Panc1 (cell line): ENCODE measurements at regions not wholly inside any gene's neighbourhood (a gene's known extent, or its start where the extent isn't known, plus 50 kb on each side); places are given as distances from the start of the nearest gene placed in this dataset.

Source experiments
- ATAC-seq: fragments of 200-7000 bp; cut with Tn5 transposase; 2 replicates; pipeline ENCODE4 v1.9.1; 2020; ENCODE audit warnings: mild to moderate bottlenecking, moderate library complexity
- BruUV-seq: library from RNA; stranded (reverse); fragments of 400-500 nt; replicated peaks from 2 replicates; lab custom pipeline; 2021; lab: Mats Ljungman, UMichigan
- CTCF ChIA-PET: fragments of 300-600 bp; sonication (Branson Sonifier 250); formaldehyde crosslinking; loops from one replicate; lab custom pipeline; 2022; ENCODE audit warnings: antibody characterized with exemption; lab: Charles Lee
- POLR2A ChIA-PET: fragments of 300-600 bp; sonication (Branson Sonifier 250); formaldehyde crosslinking; loops from one replicate; lab custom pipeline; 2022; ENCODE audit warnings: antibody characterized with exemption; lab: Charles Lee
- DNase-seq: peaks from one replicate; pipeline ENCODE4 v3.0.0-alpha.2; 2010; ENCODE audit warnings: low read depth, low spot score
- H3K27ac ChIP-seq: 2 replicates; pipeline ENCODE4 v1.5.1; 2011; ENCODE audit warnings: mild to moderate bottlenecking, low read length, inconsistent platforms
- H3K27me3 ChIP-seq: fragments of 200-500 bp; sonication (Bioruptor generic); 2 replicates; pipeline ENCODE4 v1.6.0; 2014; ENCODE audit warnings: low read length, inconsistent platforms; ENCODE audit not compliant: control insufficient read depth, insufficient read depth
- H3K36me3 ChIP-seq: fragments of 200-500 bp; sonication (Bioruptor generic); 2 replicates; pipeline ENCODE4 v1.5.1; 2014; ENCODE audit warnings: inconsistent platforms, mild to moderate bottlenecking, low read length, moderate library complexity; ENCODE audit not compliant: control insufficient read depth, insufficient read depth
- H3K4me1 ChIP-seq: 2 replicates; pipeline ENCODE4 v1.5.1; 2011; ENCODE audit warnings: inconsistent platforms, mild to moderate bottlenecking, low read length, moderate library complexity; ENCODE audit not compliant: control insufficient read depth, insufficient read depth
- H3K4me3 ChIP-seq, 2 experiments: 2 replicates each; pipeline ENCODE4 v1.5.1; 2011 to 2012; ENCODE audit warnings: low read depth in 2 of 2, low read length in 2 of 2, mild to moderate bottlenecking in 2 of 2, inconsistent platforms in 1 of 2, moderate library complexity in 1 of 2
- H3K9me3 ChIP-seq: fragments of 200-500 bp; sonication (Bioruptor generic); 2 replicates; pipeline ENCODE4 v1.5.1; 2014; ENCODE audit warnings: low read depth, mild to moderate bottlenecking, inconsistent platforms, low read length, moderate library complexity; ENCODE audit not compliant: control insufficient read depth, insufficient read depth
- POLR2AphosphoS5 ChIP-seq: IDR thresholded peaks from 2 replicates; pipeline ENCODE4 v1.6.1; 2012; ENCODE audit warnings: mild to moderate bottlenecking, low read depth, low read length, moderate library complexity
- SIN3A ChIP-seq: IDR thresholded peaks from 2 replicates; pipeline ENCODE4 v1.6.1; 2012; ENCODE audit warnings: low read depth, mild to moderate bottlenecking, low read length, moderate library complexity, borderline replicate concordance; ENCODE audit not compliant: insufficient read depth
- TCF7L2 ChIP-seq: IDR thresholded peaks from 2 replicates; pipeline ENCODE4 v1.6.1; 2011; ENCODE audit warnings: mild to moderate bottlenecking, low read depth, low read length, inconsistent platforms
- in situ Hi-C: cut with HindIII; loops from 2 replicates; pipeline ENCODE4 v1.10.0; 2016; ENCODE audit warnings: low sequenced_read_pairs, low pct_unique_long_range_greater_than_20kb
- intact Hi-C: fragments of 100-400 bp; cut with micrococcal nuclease; formaldehyde crosslinking; loops from one replicate; pipeline ENCODE4 v1.10.0; 2022; ENCODE audit not compliant: unreplicated experiment
- TF ChIP-seq, protein P1 (sequence below), 2 experiments: IDR thresholded peaks; 2 replicates each; pipeline ENCODE4 v1.6.1; 2011 to 2012; ENCODE audit warnings: low read depth in 2 of 2, control low read depth in 1 of 2, low read length in 1 of 2, mild to moderate bottlenecking in 1 of 2, moderate library complexity in 1 of 2; ENCODE audit not compliant: insufficient read depth in 1 of 2
- TF ChIP-seq, protein P2 (sequence below): fragments of 450-650 bp; IDR thresholded peaks from 2 replicates; pipeline ENCODE4 v1.5.1; 2017; ENCODE audit warnings: mild to moderate bottlenecking

DNA sequence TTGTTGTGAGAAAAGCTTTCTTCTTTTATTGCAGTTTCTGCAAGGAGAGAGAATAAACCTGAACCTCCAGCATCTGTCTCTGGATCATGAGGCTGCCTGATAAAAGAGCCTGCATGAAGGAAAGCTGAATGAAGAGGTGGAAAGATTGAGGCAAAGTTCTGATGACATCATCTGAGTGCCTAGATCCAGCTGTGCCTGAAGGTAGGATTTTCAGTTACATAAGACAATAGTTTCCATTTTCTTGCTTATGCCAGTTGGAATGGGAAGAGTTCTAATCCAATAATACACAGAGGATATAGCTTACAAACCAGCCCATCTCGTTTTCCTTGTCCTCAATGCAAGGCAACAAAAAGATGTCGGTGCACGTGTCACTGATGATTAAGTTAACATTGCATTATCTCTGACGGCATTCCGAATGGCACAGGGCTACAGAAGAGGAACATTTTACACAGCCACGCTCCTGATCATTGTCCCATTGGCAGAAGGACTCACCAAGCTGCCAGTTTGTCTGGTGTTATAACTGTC, 105.5 kb upstream of the ERCC6L2 start:
- BruUV-seq, result no TSS peak
- CTCF ChIA-PET, result no interaction called here

DNA sequence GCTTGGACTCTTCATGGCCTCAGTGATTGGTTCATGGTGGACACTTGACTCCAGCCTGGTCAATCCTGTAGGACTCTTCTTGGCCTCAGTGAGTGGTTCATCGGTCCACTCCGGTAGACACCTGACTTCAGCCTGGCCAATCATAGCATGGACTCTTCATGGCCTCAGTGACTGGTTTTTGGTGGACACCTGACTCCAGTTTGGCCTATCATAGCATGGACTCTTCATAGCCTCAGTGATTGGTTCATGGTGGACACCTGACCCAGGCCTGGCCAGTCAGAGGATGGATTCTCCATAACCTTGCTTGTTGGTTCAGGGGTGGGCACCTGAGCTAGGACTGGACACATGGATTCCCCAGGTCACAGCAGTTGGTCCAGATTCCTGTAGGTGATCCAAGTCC, 106.0 kb upstream of the ERCC6L2 start:
- intact Hi-C loops, result no loop called here
- Histone ChIP-seq H3K4me1 (no peaks in the 10 kb centered on the region), H3K27me3 (no peaks in the 10 kb centered on the region), H3K4me3 (no peak overlapping the region), H3K36me3 (no peaks in the 10 kb centered on the region), H3K9me3 (no peaks in the 10 kb centered on the region), H3K27ac (no peak overlapping the region)
- DNase-seq, result no peak
- CTCF ChIA-PET, result no interaction called here
- POLR2A ChIA-PET, result no interaction called here
- no TSS peak for BruUV-seq
- no peak for ATAC-seq
- TF ChIP-seq, protein P1, sequence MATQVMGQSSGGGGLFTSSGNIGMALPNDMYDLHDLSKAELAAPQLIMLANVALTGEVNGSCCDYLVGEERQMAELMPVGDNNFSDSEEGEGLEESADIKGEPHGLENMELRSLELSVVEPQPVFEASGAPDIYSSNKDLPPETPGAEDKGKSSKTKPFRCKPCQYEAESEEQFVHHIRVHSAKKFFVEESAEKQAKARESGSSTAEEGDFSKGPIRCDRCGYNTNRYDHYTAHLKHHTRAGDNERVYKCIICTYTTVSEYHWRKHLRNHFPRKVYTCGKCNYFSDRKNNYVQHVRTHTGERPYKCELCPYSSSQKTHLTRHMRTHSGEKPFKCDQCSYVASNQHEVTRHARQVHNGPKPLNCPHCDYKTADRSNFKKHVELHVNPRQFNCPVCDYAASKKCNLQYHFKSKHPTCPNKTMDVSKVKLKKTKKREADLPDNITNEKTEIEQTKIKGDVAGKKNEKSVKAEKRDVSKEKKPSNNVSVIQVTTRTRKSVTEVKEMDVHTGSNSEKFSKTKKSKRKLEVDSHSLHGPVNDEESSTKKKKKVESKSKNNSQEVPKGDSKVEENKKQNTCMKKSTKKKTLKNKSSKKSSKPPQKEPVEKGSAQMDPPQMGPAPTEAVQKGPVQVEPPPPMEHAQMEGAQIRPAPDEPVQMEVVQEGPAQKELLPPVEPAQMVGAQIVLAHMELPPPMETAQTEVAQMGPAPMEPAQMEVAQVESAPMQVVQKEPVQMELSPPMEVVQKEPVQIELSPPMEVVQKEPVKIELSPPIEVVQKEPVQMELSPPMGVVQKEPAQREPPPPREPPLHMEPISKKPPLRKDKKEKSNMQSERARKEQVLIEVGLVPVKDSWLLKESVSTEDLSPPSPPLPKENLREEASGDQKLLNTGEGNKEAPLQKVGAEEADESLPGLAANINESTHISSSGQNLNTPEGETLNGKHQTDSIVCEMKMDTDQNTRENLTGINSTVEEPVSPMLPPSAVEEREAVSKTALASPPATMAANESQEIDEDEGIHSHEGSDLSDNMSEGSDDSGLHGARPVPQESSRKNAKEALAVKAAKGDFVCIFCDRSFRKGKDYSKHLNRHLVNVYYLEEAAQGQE (IDR thresholded peaks at IDR 0.05; ENCODE audit: insufficient read depth in 1 of 2, low read depth in 2 of 2, low read length in 1 of 2), result no peak
- TF ChIP-seq, protein P2, sequence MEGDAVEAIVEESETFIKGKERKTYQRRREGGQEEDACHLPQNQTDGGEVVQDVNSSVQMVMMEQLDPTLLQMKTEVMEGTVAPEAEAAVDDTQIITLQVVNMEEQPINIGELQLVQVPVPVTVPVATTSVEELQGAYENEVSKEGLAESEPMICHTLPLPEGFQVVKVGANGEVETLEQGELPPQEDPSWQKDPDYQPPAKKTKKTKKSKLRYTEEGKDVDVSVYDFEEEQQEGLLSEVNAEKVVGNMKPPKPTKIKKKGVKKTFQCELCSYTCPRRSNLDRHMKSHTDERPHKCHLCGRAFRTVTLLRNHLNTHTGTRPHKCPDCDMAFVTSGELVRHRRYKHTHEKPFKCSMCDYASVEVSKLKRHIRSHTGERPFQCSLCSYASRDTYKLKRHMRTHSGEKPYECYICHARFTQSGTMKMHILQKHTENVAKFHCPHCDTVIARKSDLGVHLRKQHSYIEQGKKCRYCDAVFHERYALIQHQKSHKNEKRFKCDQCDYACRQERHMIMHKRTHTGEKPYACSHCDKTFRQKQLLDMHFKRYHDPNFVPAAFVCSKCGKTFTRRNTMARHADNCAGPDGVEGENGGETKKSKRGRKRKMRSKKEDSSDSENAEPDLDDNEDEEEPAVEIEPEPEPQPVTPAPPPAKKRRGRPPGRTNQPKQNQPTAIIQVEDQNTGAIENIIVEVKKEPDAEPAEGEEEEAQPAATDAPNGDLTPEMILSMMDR, result no peak
- no peak for TF ChIP-seq POLR2AphosphoS5
- TF ChIP-seq TCF7L2, result no peak
- TF ChIP-seq SIN3A, result no peak
- in situ Hi-C loops, result no loop called here

More for the DNA sequence above, 105.5 kb upstream of the ERCC6L2 start:
- intact Hi-C loops (no loop called here), in situ Hi-C loops (no loop called here)
- Histone ChIP-seq H3K4me3 (no peak overlapping the region), H3K27me3 (no peaks in the 10 kb centered on the region), H3K36me3 (no peaks in the 10 kb centered on the region), H3K9me3 (no peaks in the 10 kb centered on the region), H3K4me1 (no peaks in the 10 kb centered on the region), H3K27ac (no peak overlapping the region)
- DNase-seq, result no peak
- TF ChIP-seq, protein P2, result no peak
- TF ChIP-seq TCF7L2, result no peak
- TF ChIP-seq, protein P1 (IDR thresholded peaks at IDR 0.05; ENCODE audit: insufficient read depth in 1 of 2, low read depth in 2 of 2, low read length in 1 of 2), result no peak
- TF ChIP-seq POLR2AphosphoS5, result no peak
- no peak for TF ChIP-seq SIN3A
- no peak for ATAC-seq
- POLR2A ChIA-PET, result no interaction called here
